H1 (cell line): ENCODE measurements at regions not wholly inside any gene's neighbourhood (a gene's known extent, or its start where the extent isn't known, plus 50 kb on each side); places are given as distances from the start of the nearest gene placed in this dataset.
A peak's percentile ranks its signal among the peaks of the same experiment; 100 is the strongest.

Experiments
- CTCF ChIA-PET: fragments of 300-600 bp; sonication (Branson Sonifier 250); formaldehyde crosslinking; loops from one replicate; lab custom pipeline; 2021; ENCODE audit not compliant: partially characterized antibody; lab: Charles Lee
- POLR2A ChIA-PET: fragments of 300-600 bp; sonication (Branson Sonifier 250); formaldehyde crosslinking; loops from one replicate; lab custom pipeline; 2021; ENCODE audit warnings: inconsistent platforms; ENCODE audit not compliant: partially characterized antibody; lab: Charles Lee
- DNase-seq, 2 experiments: peaks; one replicate each; pipeline versions ENCODE4 v3.0.0 to v3.0.0-alpha.2; 2010 to 2022; ENCODE audit warnings: low spot score in 2 of 2, low read depth in 1 of 2, mixed read lengths in 1 of 2
- FAIRE-seq: peaks from 2 replicates; lab custom pipeline; 2011; peaks lifted over from hg19 to GRCh38; lab: Jason Lieb, UNC
- H2AFZ ChIP-seq: 2 replicates; pipeline ENCODE4 v1.8.1; 2012; ENCODE audit warnings: low read length, inconsistent platforms
- H2AK5ac ChIP-seq: 2 replicates; pipeline ENCODE4 v1.6.1; 2013; ENCODE audit warnings: low read depth, low read length
- H2BK120ac ChIP-seq: replicated peaks from 2 replicates; pipeline ENCODE3; 2013; ENCODE audit warnings: low read depth, low read length, inconsistent platforms
- H2BK12ac ChIP-seq: 2 replicates; pipeline ENCODE4 v1.6.1; 2013; ENCODE audit warnings: low read depth, low read length
- H2BK15ac ChIP-seq: 2 replicates; pipeline ENCODE4 v1.6.1; 2013; ENCODE audit warnings: low read length
- H2BK20ac ChIP-seq: 2 replicates; pipeline ENCODE4 v1.6.1; 2013; ENCODE audit warnings: low read length
- H2BK5ac ChIP-seq: 2 replicates; pipeline ENCODE4 v1.6.1; 2013; ENCODE audit warnings: low read depth, low read length
- H3K14ac ChIP-seq: 2 replicates; pipeline ENCODE4 v1.6.1; 2013; ENCODE audit warnings: inconsistent platforms; ENCODE audit not compliant: insufficient read length
- H3K18ac ChIP-seq: 2 replicates; pipeline ENCODE4 v1.6.1; 2013; ENCODE audit warnings: low read length; ENCODE audit errors: extremely low read depth
- H3K23ac ChIP-seq: 2 replicates; pipeline ENCODE4 v1.6.1; 2013; ENCODE audit warnings: inconsistent platforms; ENCODE audit not compliant: insufficient read length
- H3K23me2 ChIP-seq: 2 replicates; pipeline ENCODE4 v1.6.1; 2013; ENCODE audit warnings: low read depth, low read length
- H3K27ac ChIP-seq: 2 replicates; pipeline ENCODE4 v1.6.1; 2011; ENCODE audit warnings: low read depth, low read length, inconsistent platforms
- H3K27me3 ChIP-seq, 4 experiments: replicated peaks in 1 of 4; 1 replicate in 1 of 4; 2 replicates in 3 of 4; pipeline versions ENCODE4 v1.6.1 to v1.8.1; 2011 to 2013; ENCODE audit warnings: low read length in 3 of 4, mild to moderate bottlenecking in 3 of 4, inconsistent platforms in 2 of 4, mixed read lengths in 2 of 4, moderate library complexity in 1 of 4; ENCODE audit not compliant: control insufficient read depth in 3 of 4, insufficient read depth in 3 of 4; ENCODE audit errors: extremely low read depth in 1 of 4
- H3K36me3 ChIP-seq, 4 experiments: 2 replicates each; pipeline versions ENCODE4 v1.6.1 to v1.8.1; 2011 to 2013; ENCODE audit warnings: mild to moderate bottlenecking in 4 of 4, low read length in 3 of 4, moderate library complexity in 2 of 4, control low read depth in 1 of 4, inconsistent platforms in 1 of 4; ENCODE audit not compliant: insufficient read depth in 4 of 4, control insufficient read depth in 2 of 4
- H3K4ac ChIP-seq: replicated peaks from 2 replicates; pipeline ENCODE3; 2013; ENCODE audit warnings: low read length, low read depth, mixed read lengths, inconsistent platforms; ENCODE audit not compliant: insufficient read length
- H3K4me1 ChIP-seq, 4 experiments: replicated peaks in 1 of 4; 1 replicate in 1 of 4; 2 replicates in 3 of 4; pipeline versions ENCODE4 v1.6.1 to v1.8.1; 2011 to 2013; ENCODE audit warnings: low read length in 3 of 4, inconsistent platforms in 2 of 4, mixed read lengths in 1 of 4; ENCODE audit not compliant: insufficient read depth in 4 of 4, control insufficient read depth in 3 of 4
- H3K4me2 ChIP-seq, 2 experiments: 2 replicates each; pipeline versions ENCODE4 v1.6.1 to v1.8.1; 2011 to 2013; ENCODE audit warnings: low read depth in 2 of 2, low read length in 2 of 2, control low read depth in 1 of 2, inconsistent platforms in 1 of 2, mild to moderate bottlenecking in 1 of 2; ENCODE audit not compliant: insufficient read depth in 1 of 2
- H3K4me3 ChIP-seq, 4 experiments: fragments of 200-600, 300-600 bp in 1 of 4; sonication (generic), shearing (Covaris generic), sonication (Bioruptor Twin) in 1 of 4; 2 replicates each; pipeline versions ENCODE4 v1.5.1 to v1.8.1; 2011 to 2016; ENCODE audit warnings: low read length in 4 of 4, low read depth in 3 of 4, control low read depth in 2 of 4, inconsistent platforms in 2 of 4, mild to moderate bottlenecking in 2 of 4, mixed read lengths in 1 of 4, moderate library complexity in 1 of 4; ENCODE audit not compliant: insufficient read depth in 2 of 4; ENCODE audit errors: extremely low read depth in 1 of 4
- H3K56ac ChIP-seq: replicated peaks from 2 replicates; pipeline ENCODE3; 2013; ENCODE audit warnings: low read depth, mild to moderate bottlenecking, mixed read lengths, low read length, inconsistent platforms; ENCODE audit not compliant: insufficient read length
- H3K79me1 ChIP-seq: 2 replicates; pipeline ENCODE4 v1.6.1; 2013; ENCODE audit warnings: low read depth, low read length, control low read depth
- H3K79me2 ChIP-seq, 2 experiments: 2 replicates each; pipeline versions ENCODE4 v1.6.1 to v1.8.1; 2012 to 2013; ENCODE audit warnings: low read length in 2 of 2, mild to moderate bottlenecking in 2 of 2, inconsistent platforms in 1 of 2; ENCODE audit not compliant: insufficient read depth in 2 of 2, control insufficient read depth in 1 of 2
- H3K9ac ChIP-seq, 4 experiments: replicated peaks in 1 of 4; 1 replicate in 1 of 4; 2 replicates in 3 of 4; pipeline versions ENCODE4 v1.6.1 to v1.8.1; 2011 to 2013; ENCODE audit warnings: low read depth in 3 of 4, low read length in 3 of 4, control low read depth in 2 of 4, mild to moderate bottlenecking in 2 of 4, moderate library complexity in 2 of 4, inconsistent platforms in 1 of 4; ENCODE audit errors: extremely low read depth in 1 of 4
- H3K9me3 ChIP-seq, 2 experiments: 2 replicates each; pipeline versions ENCODE4 v1.6.1 to v1.8.1; 2012 to 2013; ENCODE audit warnings: mild to moderate bottlenecking in 2 of 2, moderate library complexity in 2 of 2, control low read depth in 1 of 2, inconsistent platforms in 1 of 2, low read depth in 1 of 2, low read length in 1 of 2, mixed read lengths in 1 of 2; ENCODE audit not compliant: insufficient read depth in 2 of 2
- H4K20me1 ChIP-seq, 2 experiments: replicated peaks in 1 of 2; 2 replicates each; pipeline versions ENCODE3 to v1.8.1; 2011 to 2013; ENCODE audit warnings: inconsistent platforms in 2 of 2, low read length in 2 of 2, mild to moderate bottlenecking in 1 of 2; ENCODE audit not compliant: insufficient read depth in 2 of 2, control insufficient read depth in 1 of 2
- H4K5ac ChIP-seq: 2 replicates; pipeline ENCODE4 v1.6.1; 2013; ENCODE audit warnings: low read length, low read depth, mixed read lengths, inconsistent platforms; ENCODE audit not compliant: insufficient read length
- H4K8ac ChIP-seq: 2 replicates; pipeline ENCODE4 v1.8.0; 2013; ENCODE audit warnings: mild to moderate bottlenecking, moderate library complexity, low read length, inconsistent platforms; ENCODE audit not compliant: insufficient read depth; ENCODE audit errors: extremely low read depth
- H4K91ac ChIP-seq: replicated peaks from 2 replicates; pipeline ENCODE3; 2013; ENCODE audit warnings: low read length, mixed read lengths, inconsistent platforms; ENCODE audit not compliant: insufficient read length
- BACH1 ChIP-seq: IDR thresholded peaks from 2 replicates; pipeline ENCODE4 v1.6.1; 2012; ENCODE audit warnings: low read length, improper control_type of control experiment
- EP300 ChIP-seq, 2 experiments: IDR thresholded peaks; 1 replicate in 1 of 2; 2 replicates in 1 of 2; pipeline ENCODE4 v1.6.1; 2011 to 2012; ENCODE audit warnings: low read depth in 2 of 2, low read length in 2 of 2, mild to moderate bottlenecking in 2 of 2, borderline replicate concordance in 1 of 2, inconsistent platforms in 1 of 2, moderate library complexity in 1 of 2
- JUND ChIP-seq: IDR thresholded peaks from 2 replicates; pipeline ENCODE4 v1.6.1; 2011; ENCODE audit warnings: mild to moderate bottlenecking, improper control_type of control experiment, low read length
- KDM5A ChIP-seq: fragments of 200-600 bp; IDR thresholded peaks from 2 replicates; pipeline ENCODE4 v1.7.1; 2012; ENCODE audit warnings: mild to moderate bottlenecking, low read length, inconsistent platforms, mixed read lengths
- PHF8 ChIP-seq: fragments of 200-600 bp; sonication (generic); conservative IDR thresholded peaks from 2 replicates; pipeline ENCODE4 v1.7.1; 2012; ENCODE audit warnings: low read depth, mild to moderate bottlenecking, inconsistent platforms, low read length, moderate library complexity
- POLR2AphosphoS5 ChIP-seq: IDR thresholded peaks from 2 replicates; pipeline ENCODE4 v1.6.1; 2011; ENCODE audit warnings: low read depth, low read length
- POU5F1 ChIP-seq: IDR thresholded peaks from 2 replicates; pipeline ENCODE4 v1.6.1; 2011; ENCODE audit warnings: low read depth, mild to moderate bottlenecking, low read length, moderate library complexity
- RAD21 ChIP-seq, 2 experiments: IDR thresholded peaks in 1 of 2; conservative IDR thresholded peaks in 1 of 2; 2 replicates each; pipeline ENCODE4 v1.6.1; 2011; ENCODE audit warnings: low read depth in 2 of 2, low read length in 2 of 2, improper control_type of control experiment in 1 of 2, inconsistent platforms in 1 of 2, mild to moderate bottlenecking in 1 of 2, moderate library complexity in 1 of 2
- RBBP5 ChIP-seq: IDR thresholded peaks from 2 replicates; pipeline ENCODE4 v1.7.1; 2012; ENCODE audit warnings: low read depth, mild to moderate bottlenecking, inconsistent platforms, low read length, moderate library complexity, borderline replicate concordance
- SP4 ChIP-seq: IDR thresholded peaks from 2 replicates; pipeline ENCODE4 v1.6.1; 2012; ENCODE audit warnings: low read length, inconsistent platforms
- SRF ChIP-seq: IDR thresholded peaks from 2 replicates; pipeline ENCODE4 v1.6.1; 2011; ENCODE audit warnings: mild to moderate bottlenecking, low read depth, low read length, moderate library complexity
- TCF12 ChIP-seq: IDR thresholded peaks from 2 replicates; pipeline ENCODE4 v1.6.1; 2011; ENCODE audit warnings: low read depth, mild to moderate bottlenecking, low read length
- WGBS, 2 experiments: shearing (Covaris generic) in 1 of 2; methylation state at CpG; one replicate each; pipeline versions ENCODE4 v1.1.6 to v1.1.7; 2013 to 2015; ENCODE audit warnings: low lambda C conversion rate in 2 of 2, mixed read lengths in 2 of 2, inconsistent platforms in 1 of 2, low coverage in 1 of 2, missing lambda C conversion rate in 1 of 2; ENCODE audit not compliant: insufficient replicate concordance in 2 of 2, insufficient coverage in 1 of 2, insufficient read length in 1 of 2; ENCODE audit errors: extremely low coverage in 1 of 2, missing lambda C conversion rate in 1 of 2; 5-methylcytosine and 5-hydroxymethylcytosine counted together

- no peak overlapping the region for H2AK5ac ChIP-seq
- ChIA-PET POLR2A (interaction anchor here (0.7 to 4.9 kb wide), 13 partner anchors 19 to 1641 kb away, joined by 3 to 23 read pairs (median 5); a partner anchor contains a TSS), CTCF (interaction anchor here (0.6 to 3.7 kb wide), 32 partner anchors 9 to 667 kb away, joined by 3 to 30 read pairs (median 4); a partner anchor contains a TSS)
- peaks cover 8% of the 10 kb centered on the region for H3K23me2 ChIP-seq
- H3K4me2 ChIP-seq = peak overlapping the region in 1 of 2 experiments; percentile 36; a peak in 2 of 4 replicates
- H3K18ac ChIP-seq = no peak overlapping the region
- no peak overlapping the region for H3K14ac ChIP-seq
- peak overlapping the region; percentile 72 for H2BK15ac ChIP-seq
- FAIRE-seq = peak; percentile 70
- H3K4ac ChIP-seq = no peak overlapping the region
- H3K79me1 ChIP-seq = no peaks in the 10 kb centered on the region
- DNase-seq = peak in 1 of 2 experiments; percentile 75
- H3K4me1 ChIP-seq = peaks cover 0 to 5% (median 1%) of the 10 kb centered on the region in 4 experiments; a peak in 2 of 7 replicates
- H2BK5ac ChIP-seq = no peak overlapping the region
- H4K20me1 ChIP-seq = no peaks in the 10 kb centered on the region
- no peak overlapping the region for H3K27ac ChIP-seq
- H2AFZ ChIP-seq = no peak overlapping the region
- peak overlapping the region; percentile 37 for H4K91ac ChIP-seq
- no peak overlapping the region; the same call in 1 of the 2 replicates for H4K8ac ChIP-seq
- H3K56ac ChIP-seq = no peak overlapping the region
- no peaks in the 10 kb centered on the region for H3K36me3 ChIP-seq
- no peaks in the 10 kb centered on the region for H3K9me3 ChIP-seq
- peak overlapping the region in 1 of 4 experiments; percentile 37; a peak in 2 of 8 replicates for H3K4me3 ChIP-seq
- no peak overlapping the region for H3K23ac ChIP-seq
- no peaks in the 10 kb centered on the region; a peak in 1 of 7 replicates for H3K27me3 ChIP-seq
- 0% methylated on average over 2 of the region's 5 CpGs; no CpG with 5 or more reads in 1 of the 2 experiments for WGBS, 2 experiments
- no peak overlapping the region for H4K5ac ChIP-seq
- H2BK120ac ChIP-seq = peak overlapping the region; percentile 51
- peak overlapping the region; percentile 89; the same call in 1 of the 2 replicates for H2BK12ac ChIP-seq
- H2BK20ac ChIP-seq = no peak overlapping the region
- H3K79me2 ChIP-seq = no peaks in the 10 kb centered on the region
- H3K9ac ChIP-seq = peak overlapping the region in 1 of 4 experiments; percentile 12; a peak in 3 of 7 replicates
- TF ChIP-seq TCF12 = no peak
- no peak for TF ChIP-seq KDM5A
- TF ChIP-seq RBBP5 = no peak
- TF ChIP-seq SRF = no peak
- no peak for TF ChIP-seq JUND
- TF ChIP-seq SP4 = no peak
- TF ChIP-seq POU5F1 = no peak
- TF ChIP-seq BACH1 = peak; percentile 75
- TF ChIP-seq POLR2AphosphoS5 = no peak
- TF ChIP-seq RAD21 (IDR thresholded peaks at IDR 0.05 in 1 of 2, conservative IDR thresholded peaks at IDR 0.05 in 1 of 2; ENCODE audit: low read depth in 2 of 2, low read length in 2 of 2) = peak; percentile 66 to 72
- TF ChIP-seq PHF8 = no peak
- no peak for TF ChIP-seq EP300 (IDR thresholded peaks at IDR 0.05; ENCODE audit: borderline replicate concordance in 1 of 2, low read depth in 2 of 2, low read length in 2 of 2)
These were observed 116.3 kb downstream of the OR2B2 start for GRCh38 chr6:27795697-27796494.
